ENCODE measurements at regions not wholly inside any gene's neighbourhood (a gene's known extent, or its start where the extent isn't known, plus 50 kb on each side); places are given as distances from the start of the nearest gene placed in this dataset.

- TF ChIP-seq REST (IDR thresholded peaks at IDR 0.05; ENCODE audit: insufficient read depth in 1 of 2, low read depth in 2 of 2, low read length in 2 of 2) (no peak), POLR2AphosphoS5 (IDR thresholded peaks at IDR 0.05; ENCODE audit: low read depth, low read length) (no peak), TAF1 (IDR thresholded peaks at IDR 0.05; ENCODE audit: borderline replicate concordance, insufficient read depth, low read length) (no peak), SIN3A (IDR thresholded peaks at IDR 0.05; ENCODE audit: borderline replicate concordance, insufficient read depth, low read length) (no peak)
Measured at GRCh38 chr2:5394223-5394622, 298.0 kb upstream of the SOX11 start.
